Stimulated activated CD4-positive, alpha-beta T cell treated with anti-CD3 and anti-CD28 coated beads, Interleukin-4, amount 100 ng/mL, for 1 hour (primary cell): ENCODE measurements at regions not wholly inside any gene's neighbourhood (a gene's known extent, or its start where the extent isn't known, plus 50 kb on each side); places are given as distances from the start of the nearest gene placed in this dataset.
A peak's percentile ranks its signal among the peaks of the same experiment; 100 is the strongest.
"Not testable (repeated sequence)": the region's sequence is repeated elsewhere in the genome, so short reads cannot be mapped to it uniquely, and the experiment has no call there.

Source experiments
- DNase-seq: peaks from one replicate; pipeline ENCODE4 v3.0.0-alpha.2; 2020

GRCh38 chr4:22573198-22573597 is 57.3 kb upstream of the ADGRA3 start:
- DNase-seq: no peak

GRCh38 chr4:22573641-22574040 is 57.8 kb upstream of the ADGRA3 start:
- DNase-seq: no peak

GRCh38 chr4:22574424-22574823 is 58.6 kb upstream of the ADGRA3 start:
- DNase-seq: no peak

DNA sequence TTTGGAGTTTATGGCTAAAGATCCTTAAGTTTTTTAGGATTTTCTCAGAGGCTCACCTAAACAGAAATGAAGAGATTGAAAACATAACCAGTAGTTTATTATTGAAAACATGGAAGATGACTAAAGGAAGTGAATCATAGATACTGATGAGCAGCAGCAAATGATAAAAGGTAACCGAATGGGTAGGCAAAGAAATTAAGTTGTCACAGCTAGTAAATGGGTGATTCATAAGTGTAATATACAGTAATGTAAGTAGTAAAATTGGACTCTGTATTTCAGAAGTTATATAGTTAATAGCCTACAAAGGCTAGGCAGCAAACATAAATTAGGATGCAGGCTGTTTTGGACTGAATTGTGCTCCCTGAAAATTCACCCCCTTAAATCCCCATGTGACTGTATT is 59.0 kb upstream of the ADGRA3 start:
- DNase-seq: no peak

GRCh38 chr4:22587253-22587652 is 71.4 kb upstream of the ADGRA3 start:
- no peak for DNase-seq

- no peak for DNase-seq
Measured at GRCh38 chr4:22593933-22594332, 78.1 kb upstream of the ADGRA3 start.

DNA sequence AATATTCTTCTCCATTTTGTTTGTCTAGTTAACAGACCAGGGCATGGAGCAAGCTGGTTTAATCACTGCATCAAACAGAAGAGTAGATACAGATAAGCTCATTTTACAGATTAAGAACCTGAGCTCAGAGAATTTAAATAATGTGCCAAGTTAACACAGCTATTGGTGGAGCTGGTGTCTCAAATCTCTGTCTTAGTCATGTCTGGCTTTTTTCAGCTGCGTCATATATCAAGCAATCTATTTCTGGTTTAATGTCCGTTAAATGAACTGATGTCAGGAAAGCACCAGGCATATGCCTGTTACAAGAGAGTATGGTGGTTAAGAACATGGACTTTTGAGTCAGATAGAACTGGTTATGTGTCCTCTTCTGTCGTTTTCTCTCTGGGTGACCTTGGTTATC is 79.8 kb upstream of the ADGRA3 start:
- no peak for DNase-seq

DNA sequence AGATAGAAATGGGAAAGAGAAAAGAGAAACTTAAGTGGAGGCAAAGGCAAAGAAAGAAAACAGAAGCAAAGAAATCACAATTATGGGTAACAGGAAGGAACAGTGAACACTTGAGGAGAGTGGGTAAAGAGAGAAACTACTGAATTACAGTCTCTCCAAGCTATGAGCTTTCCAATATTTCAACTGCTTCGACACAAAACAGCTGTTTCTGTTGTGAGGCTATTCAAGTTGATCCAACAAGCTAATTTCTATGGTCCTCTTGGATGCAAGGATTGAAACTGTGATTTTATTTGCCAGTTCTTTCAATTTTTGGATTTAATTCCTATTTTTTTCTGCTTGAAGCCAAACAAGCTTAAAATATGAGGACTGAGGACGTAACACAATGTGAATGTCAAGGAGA is 80.5 kb upstream of the ADGRA3 start:
- no peak for DNase-seq

DNA sequence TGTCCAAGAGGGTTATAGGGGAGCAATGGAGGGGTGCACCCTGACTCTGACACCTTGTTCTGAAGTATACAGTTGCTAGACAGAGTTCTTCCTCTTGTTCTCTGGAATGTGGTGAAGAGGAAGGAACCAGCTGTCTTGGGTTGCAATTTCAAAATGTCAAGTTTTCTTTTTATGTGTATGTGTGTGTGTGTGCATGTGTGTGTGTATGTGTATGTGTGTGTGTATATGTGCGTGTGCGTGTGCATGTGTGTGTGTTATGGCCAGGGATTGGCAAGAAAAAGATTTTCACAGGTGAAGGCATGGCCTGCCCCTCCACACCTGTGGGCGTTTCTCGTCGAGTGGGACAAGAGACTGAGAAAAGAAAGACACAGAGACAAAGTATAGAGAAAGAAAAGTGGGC is 81.6 kb upstream of the ADGRA3 start:
- no peak for DNase-seq

GRCh38 chr4:22598113-22599047 is 82.5 kb upstream of the ADGRA3 start:
- DNase-seq: not testable (repeated sequence)

GRCh38 chr4:22599228-22599928 is 83.5 kb upstream of the ADGRA3 start:
- not testable (repeated sequence) for DNase-seq

DNA sequence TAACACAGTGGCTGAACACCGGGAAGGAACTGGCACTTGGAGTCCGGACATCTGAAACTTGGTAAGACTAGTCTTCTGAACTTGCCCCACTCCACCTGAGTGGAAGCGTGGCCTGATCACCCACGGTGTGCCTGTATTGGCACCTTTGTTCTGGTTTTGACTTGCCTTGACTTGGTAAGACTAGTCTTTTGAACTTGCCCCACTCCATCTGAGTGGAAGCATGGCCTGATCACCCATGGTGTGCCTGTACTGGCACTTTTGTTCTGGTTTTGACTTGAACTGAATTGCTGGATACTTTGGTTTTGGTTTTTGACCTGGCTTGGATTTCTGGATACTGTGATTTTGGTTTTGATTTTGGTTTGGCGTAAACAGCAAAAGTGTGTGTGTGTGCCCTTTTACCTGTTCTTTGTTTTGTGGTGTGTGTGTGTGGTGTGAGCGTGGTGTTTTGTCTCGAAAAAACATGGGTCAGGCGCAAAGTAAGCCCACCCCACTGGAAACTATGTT is 84.1 kb upstream of the ADGRA3 start:
- DNase-seq: not testable (repeated sequence)

DNA sequence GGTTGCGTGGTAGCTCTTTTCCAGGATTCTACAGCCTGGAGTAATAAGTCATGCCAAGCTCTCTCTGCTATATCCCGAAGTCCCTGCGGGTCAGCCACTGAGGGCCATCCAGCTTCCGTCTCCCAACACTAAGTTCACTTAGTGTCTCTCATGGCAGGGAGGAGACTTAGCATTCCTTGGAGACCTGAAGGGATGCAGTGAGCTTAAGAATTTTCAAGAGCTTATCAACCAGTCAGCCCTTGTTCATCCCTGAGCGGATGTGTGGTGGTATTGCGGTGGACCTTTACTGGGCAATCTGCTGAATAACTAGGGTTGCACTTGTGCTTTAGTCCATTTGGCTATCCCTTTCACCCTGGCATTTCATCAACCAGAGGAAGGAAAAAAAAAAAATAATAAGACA is 85.8 kb upstream of the ADGRA3 start:
- not testable (repeated sequence) for DNase-seq

DNA sequence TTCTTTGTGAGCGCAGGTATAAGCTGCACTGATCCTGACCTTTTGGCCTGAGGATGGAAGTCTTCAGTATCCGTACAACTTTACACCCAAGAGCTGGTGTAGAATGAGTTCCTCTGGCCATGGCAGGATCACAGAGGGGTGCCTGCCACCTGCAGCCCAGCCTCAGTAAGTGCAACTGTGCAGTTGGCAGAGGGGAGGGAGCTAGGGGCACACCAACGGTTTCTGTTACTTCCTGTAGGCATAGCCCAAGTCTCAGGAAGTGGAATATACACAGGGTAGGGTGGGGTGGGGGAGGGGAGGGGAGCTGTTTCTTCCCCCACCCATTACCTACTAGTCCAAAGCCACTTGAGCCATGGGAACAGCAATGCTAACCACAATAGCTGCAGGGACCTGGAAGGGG is 85.4 kb upstream of the GBA3 start:
- DNase-seq: peak; percentile 46

- not testable (repeated sequence) for DNase-seq
Measured at GRCh38 chr4:22609951-22610525, 82.7 kb upstream of the GBA3 start.

GRCh38 chr4:22614114-22614513 is 78.6 kb upstream of the GBA3 start:
- DNase-seq: no peak

DNA sequence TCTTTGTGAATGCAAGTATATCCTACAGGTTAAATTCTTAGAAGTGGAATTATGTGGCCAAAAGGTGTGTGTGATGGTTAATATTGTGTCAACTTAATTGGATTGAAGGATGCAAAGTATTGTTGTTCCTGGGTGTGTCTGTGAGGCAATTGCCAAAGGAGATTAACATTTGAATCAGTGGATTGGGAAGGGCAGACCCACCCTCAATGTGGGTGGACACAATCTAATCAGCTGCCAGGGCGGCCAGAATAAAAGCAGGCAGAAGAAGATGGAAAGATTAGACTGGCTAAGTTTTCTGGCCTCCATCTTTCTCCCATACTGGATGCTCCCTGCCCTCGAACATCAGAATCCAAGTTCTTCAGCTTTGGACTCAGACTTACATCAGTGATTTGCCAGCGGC is 76.2 kb upstream of the GBA3 start:
- DNase-seq: no peak

GRCh38 chr4:22620144-22620543 is 72.6 kb upstream of the GBA3 start:
- DNase-seq: not testable (repeated sequence)

DNA sequence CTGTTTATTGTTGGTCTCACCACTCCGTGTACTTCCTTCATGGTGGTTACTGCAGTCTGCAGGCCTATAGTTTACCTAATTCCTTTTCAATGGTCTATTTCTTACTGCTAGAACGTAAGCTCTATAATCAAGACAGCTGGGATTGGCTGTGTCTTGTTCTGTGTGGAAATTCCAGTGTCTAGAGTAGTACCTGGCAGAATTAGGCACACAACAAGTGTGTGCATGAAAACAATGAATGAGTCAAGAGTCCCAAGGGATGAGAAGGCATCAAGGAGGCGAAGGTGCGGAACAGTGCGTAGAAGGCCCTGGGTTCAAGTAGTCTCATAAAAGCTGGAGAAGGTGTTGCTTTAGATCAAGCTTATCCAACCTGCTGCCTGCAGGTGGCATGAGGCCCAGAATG is 70.8 kb upstream of the GBA3 start:
- not testable (repeated sequence) for DNase-seq

GRCh38 chr4:22624002-22624401 is 68.7 kb upstream of the GBA3 start:
- not testable (repeated sequence) for DNase-seq

DNA sequence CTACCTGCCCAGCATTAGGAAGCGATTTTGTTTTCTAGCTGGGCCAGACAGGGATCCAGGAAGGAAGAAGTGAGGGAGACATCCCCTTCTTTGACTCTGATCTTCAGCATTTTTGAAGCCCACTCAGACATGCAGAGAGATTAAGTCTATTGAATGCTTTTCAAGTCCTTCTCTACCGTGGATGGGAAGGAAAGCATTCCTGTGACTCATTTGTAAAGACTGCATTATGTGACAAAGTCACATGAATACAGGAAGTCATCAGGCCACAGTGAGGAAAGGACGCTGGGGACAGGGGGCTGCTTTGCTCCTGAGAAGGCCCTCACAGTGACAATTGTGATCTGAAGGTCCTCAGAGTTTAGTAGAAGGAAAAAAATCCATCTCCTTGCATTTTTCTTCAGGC is 67.4 kb upstream of the GBA3 start:
- no peak for DNase-seq

DNA sequence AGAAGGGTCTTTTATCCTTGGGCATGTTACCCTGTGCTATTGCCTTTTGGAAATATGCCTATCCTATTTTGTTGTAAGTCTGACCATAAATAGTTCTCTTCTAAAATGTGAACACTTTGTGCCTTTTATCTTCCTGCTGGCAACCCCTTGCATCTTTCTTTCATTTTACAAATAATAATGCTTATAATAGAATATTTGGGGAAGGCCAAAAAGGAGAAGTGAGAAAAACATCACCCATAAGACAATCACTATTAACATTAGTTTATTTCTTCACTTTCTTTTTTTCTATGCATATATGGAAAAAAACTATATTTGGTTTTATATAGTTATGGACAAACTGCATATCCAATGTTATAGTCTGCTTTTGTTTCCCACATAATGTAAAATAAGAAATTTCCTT is 64.9 kb upstream of the GBA3 start:
- DNase-seq: not testable (repeated sequence)

- DNase-seq: not testable (repeated sequence)
Measured at GRCh38 chr4:22630161-22630975, 62.4 kb upstream of the GBA3 start.
